KMS-11 (cell line): ENCODE measurements at regions not wholly inside any gene's neighbourhood (a gene's known extent, or its start where the extent isn't known, plus 50 kb on each side); places are given as distances from the start of the nearest gene placed in this dataset.
"Not testable (repeated sequence)": the region's sequence is repeated elsewhere in the genome, so short reads cannot be mapped to it uniquely, and the experiment has no call there.

Experiments
- H2AFZ ChIP-seq: fragments of 200-600 bp; sonication (generic); 2 replicates; pipeline ENCODE4 v1.6.1; 2016; ENCODE audit warnings: antibody characterized with exemption, mixed run types, low read depth
- H3K27ac ChIP-seq: fragments of 200-600 bp; sonication (generic); 2 replicates; pipeline ENCODE4 v1.6.1; 2016; ENCODE audit warnings: mild to moderate bottlenecking, mixed run types
- H3K27me3 ChIP-seq: fragments of 200-600 bp; sonication (generic); 2 replicates; pipeline ENCODE4 v1.6.1; 2017; ENCODE audit warnings: mild to moderate bottlenecking, low read depth, mixed run types, moderate library complexity; ENCODE audit not compliant: insufficient read depth
- H3K36me3 ChIP-seq: fragments of 200-600 bp; sonication (generic); 2 replicates; pipeline ENCODE4 v1.6.1; 2017; ENCODE audit warnings: mild to moderate bottlenecking, mixed run types; ENCODE audit not compliant: insufficient read depth
- H3K4me1 ChIP-seq: fragments of 200-600 bp; sonication (generic); 2 replicates; pipeline ENCODE4 v1.6.1; 2016; ENCODE audit warnings: mild to moderate bottlenecking, low read depth, mixed run types; ENCODE audit not compliant: poor library complexity, severe bottlenecking
- H3K4me2 ChIP-seq: fragments of 200-600 bp; sonication (generic); 2 replicates; pipeline ENCODE4 v1.7.0; 2016; ENCODE audit warnings: mild to moderate bottlenecking, mixed run types
- H3K4me3 ChIP-seq: fragments of 200-600 bp; sonication (generic); IDR thresholded peaks from 2 replicates; pipeline ENCODE4 v1.6.1; 2017; ENCODE audit warnings: low read depth, low read length, mixed read lengths; ENCODE audit not compliant: insufficient read depth
- H3K79me2 ChIP-seq: fragments of 200-600 bp; sonication (generic); 2 replicates; pipeline ENCODE4 v1.6.1; 2016; ENCODE audit warnings: low read depth, mixed run types; ENCODE audit not compliant: insufficient read depth
- H3K9ac ChIP-seq: fragments of 200-600 bp; sonication (generic); 2 replicates; pipeline ENCODE4 v1.6.1; 2016; ENCODE audit warnings: mild to moderate bottlenecking, mixed run types
- H4K20me1 ChIP-seq: fragments of 200-600 bp; sonication (generic); 2 replicates; pipeline ENCODE4 v1.6.1; 2016; ENCODE audit warnings: mild to moderate bottlenecking, mixed run types; ENCODE audit not compliant: insufficient read depth
- CTCF ChIP-seq: fragments of 200-600 bp; sonication (generic); conservative IDR thresholded peaks from 2 replicates; pipeline ENCODE4 v1.6.1; 2017; ENCODE audit warnings: low read depth, mild to moderate bottlenecking, antibody characterized with exemption, low read length, moderate library complexity, mixed read lengths

- Histone ChIP-seq H4K20me1 (no peaks in the 10 kb centered on the region), H3K27ac (no peak overlapping the region), H3K79me2 (no peaks in the 10 kb centered on the region), H3K9ac (no peak overlapping the region), H3K27me3 (no peaks in the 10 kb centered on the region), H3K36me3 (no peaks in the 10 kb centered on the region), H3K4me3 (no peak overlapping the region), H3K4me2 (no peak overlapping the region), H3K4me1 (peaks cover 4% of the 10 kb centered on the region), H2AFZ (no peak overlapping the region)
- no peak for TF ChIP-seq CTCF
Measured at GRCh38 chr1:148388260-148389026, 94.7 kb downstream of the PPIAL4G start.

DNA sequence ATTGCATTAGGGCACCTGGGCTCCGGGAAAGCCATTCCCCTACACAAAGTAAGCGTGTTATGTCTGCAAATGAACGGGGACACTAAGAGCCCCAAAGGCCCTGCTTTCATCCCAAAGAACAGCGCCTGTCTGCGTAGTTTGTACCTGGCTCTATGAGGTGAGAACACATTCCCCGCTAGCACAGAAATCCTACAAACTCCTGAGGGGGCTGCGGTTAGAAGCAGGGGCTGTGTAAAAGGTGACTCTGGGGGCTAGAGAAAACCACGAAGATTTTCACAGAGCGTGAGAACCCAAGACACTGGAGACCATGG lies 95.2 kb downstream of the PPIAL4G start:
- H3K4me3 ChIP-seq, H3K79me2 ChIP-seq, H3K27ac ChIP-seq, H3K27me3 ChIP-seq, H2AFZ ChIP-seq, H3K4me2 ChIP-seq, H4K20me1 ChIP-seq, H3K36me3 ChIP-seq, H3K9ac ChIP-seq, H3K4me1 ChIP-seq: not testable (repeated sequence)

DNA sequence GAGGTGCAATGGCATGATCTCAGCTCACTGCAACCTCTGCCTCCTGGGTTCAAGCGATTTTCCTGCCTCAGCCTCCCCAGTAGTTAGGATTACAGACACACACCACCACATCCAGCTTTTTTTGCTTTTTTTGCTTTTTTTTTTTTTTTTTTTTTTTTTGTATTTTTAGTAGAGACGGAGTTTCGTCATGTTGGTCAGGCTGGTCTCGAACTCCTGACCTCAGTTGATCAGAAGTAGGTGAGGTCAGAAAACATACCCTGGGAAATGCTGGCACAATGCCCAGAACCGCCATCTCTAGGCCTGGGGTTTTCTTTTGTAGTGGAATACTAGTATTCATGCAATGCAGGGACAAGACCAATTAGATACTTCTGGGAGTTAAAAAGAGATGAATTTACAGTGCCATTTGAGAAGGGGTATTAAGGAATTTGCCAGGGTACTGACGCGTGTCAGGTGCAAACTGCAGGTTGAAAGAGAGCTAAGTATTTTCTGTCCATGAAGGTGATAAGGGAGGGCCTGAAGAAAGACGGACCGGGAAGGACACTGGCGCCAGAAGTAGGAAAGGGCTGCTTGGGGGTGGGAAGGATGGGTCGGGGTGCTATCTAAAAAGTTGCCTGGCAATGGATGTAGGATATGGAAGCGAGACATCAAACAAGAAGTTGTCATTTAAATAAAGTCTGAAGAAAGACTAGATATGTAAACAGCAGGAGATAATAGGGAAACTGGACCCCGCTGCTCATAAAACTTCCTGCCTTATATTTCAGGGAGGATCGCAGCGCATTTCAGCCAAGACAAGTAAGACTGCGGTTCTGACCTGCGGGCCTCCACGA lies 95.8 kb downstream of the PPIAL4G start:
- not testable (repeated sequence) for H3K79me2 ChIP-seq, H3K36me3 ChIP-seq, H3K27me3 ChIP-seq, H3K4me3 ChIP-seq, H4K20me1 ChIP-seq, H3K4me1 ChIP-seq, H2AFZ ChIP-seq, H3K4me2 ChIP-seq, H3K27ac ChIP-seq, H3K9ac ChIP-seq

DNA sequence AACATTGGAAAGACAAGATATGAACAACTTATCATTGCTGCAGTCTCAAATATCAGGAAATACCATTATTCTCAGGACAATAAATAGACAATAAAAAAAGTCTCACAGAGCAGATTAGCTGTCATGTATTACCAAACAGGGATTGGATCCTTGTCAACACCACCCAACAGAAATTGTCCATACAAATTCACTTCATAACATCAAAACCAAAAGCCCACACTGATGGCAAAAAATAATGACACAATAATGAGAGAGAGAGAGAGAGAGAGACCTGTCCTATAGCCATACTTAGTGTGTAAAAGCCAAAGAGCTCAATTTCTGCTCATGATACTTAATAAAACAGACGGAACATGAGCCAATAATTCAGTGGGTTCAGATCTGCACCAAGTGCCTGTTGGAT lies 96.5 kb downstream of the PPIAL4G start:
- Histone ChIP-seq H3K4me2 (no peak overlapping the region), H2AFZ (no peak overlapping the region), H3K27ac (no peak overlapping the region), H3K9ac (no peak overlapping the region), H3K27me3 (no peaks in the 10 kb centered on the region), H3K4me3 (no peak overlapping the region), H3K79me2 (no peaks in the 10 kb centered on the region), H3K4me1 (no peaks in the 10 kb centered on the region), H4K20me1 (no peaks in the 10 kb centered on the region), H3K36me3 (no peaks in the 10 kb centered on the region)
- no peak for TF ChIP-seq CTCF

DNA sequence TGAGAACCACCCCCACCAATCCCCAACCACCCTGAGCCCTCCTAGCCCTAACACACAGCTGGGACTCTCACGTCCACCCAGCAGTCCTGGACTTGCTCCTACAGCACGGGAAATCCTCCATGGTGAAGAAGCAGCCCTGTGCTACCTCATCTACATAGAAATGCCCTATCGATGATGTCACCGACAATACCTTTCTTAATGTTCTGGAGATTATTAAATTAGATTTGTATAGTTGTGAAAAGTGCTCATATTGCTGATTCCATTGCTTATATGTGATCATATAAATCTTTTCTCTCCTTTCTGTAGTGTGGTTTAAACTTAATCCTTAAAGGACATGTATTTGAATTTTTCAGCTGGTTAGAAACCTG lies 97.1 kb downstream of the PPIAL4G start:
- H3K4me1 ChIP-seq, H3K4me2 ChIP-seq, H2AFZ ChIP-seq, H4K20me1 ChIP-seq, H3K79me2 ChIP-seq, H3K4me3 ChIP-seq, H3K9ac ChIP-seq, H3K36me3 ChIP-seq, H3K27me3 ChIP-seq, H3K27ac ChIP-seq: not testable (repeated sequence)
